ENCODE measurements at regions not wholly inside any gene's neighbourhood (a gene's known extent, or its start where the extent isn't known, plus 50 kb on each side); places are given as distances from the start of the nearest gene placed in this dataset.

- TF ChIP-seq, protein P1, sequence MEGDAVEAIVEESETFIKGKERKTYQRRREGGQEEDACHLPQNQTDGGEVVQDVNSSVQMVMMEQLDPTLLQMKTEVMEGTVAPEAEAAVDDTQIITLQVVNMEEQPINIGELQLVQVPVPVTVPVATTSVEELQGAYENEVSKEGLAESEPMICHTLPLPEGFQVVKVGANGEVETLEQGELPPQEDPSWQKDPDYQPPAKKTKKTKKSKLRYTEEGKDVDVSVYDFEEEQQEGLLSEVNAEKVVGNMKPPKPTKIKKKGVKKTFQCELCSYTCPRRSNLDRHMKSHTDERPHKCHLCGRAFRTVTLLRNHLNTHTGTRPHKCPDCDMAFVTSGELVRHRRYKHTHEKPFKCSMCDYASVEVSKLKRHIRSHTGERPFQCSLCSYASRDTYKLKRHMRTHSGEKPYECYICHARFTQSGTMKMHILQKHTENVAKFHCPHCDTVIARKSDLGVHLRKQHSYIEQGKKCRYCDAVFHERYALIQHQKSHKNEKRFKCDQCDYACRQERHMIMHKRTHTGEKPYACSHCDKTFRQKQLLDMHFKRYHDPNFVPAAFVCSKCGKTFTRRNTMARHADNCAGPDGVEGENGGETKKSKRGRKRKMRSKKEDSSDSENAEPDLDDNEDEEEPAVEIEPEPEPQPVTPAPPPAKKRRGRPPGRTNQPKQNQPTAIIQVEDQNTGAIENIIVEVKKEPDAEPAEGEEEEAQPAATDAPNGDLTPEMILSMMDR (IDR thresholded peaks at IDR 0.05): no peak
- no peak for TF ChIP-seq POLR2A (IDR thresholded peaks at IDR 0.05)
These were observed 96.3 kb upstream of the ROBO1 start for GRCh38 chr3:79864077-79864476.

Measured in esophagus squamous epithelium (tissue), 4 donors.